ENCODE measurements at regions not wholly inside any gene's neighbourhood (a gene's known extent, or its start where the extent isn't known, plus 50 kb on each side); places are given as distances from the start of the nearest gene placed in this dataset.

DNA sequence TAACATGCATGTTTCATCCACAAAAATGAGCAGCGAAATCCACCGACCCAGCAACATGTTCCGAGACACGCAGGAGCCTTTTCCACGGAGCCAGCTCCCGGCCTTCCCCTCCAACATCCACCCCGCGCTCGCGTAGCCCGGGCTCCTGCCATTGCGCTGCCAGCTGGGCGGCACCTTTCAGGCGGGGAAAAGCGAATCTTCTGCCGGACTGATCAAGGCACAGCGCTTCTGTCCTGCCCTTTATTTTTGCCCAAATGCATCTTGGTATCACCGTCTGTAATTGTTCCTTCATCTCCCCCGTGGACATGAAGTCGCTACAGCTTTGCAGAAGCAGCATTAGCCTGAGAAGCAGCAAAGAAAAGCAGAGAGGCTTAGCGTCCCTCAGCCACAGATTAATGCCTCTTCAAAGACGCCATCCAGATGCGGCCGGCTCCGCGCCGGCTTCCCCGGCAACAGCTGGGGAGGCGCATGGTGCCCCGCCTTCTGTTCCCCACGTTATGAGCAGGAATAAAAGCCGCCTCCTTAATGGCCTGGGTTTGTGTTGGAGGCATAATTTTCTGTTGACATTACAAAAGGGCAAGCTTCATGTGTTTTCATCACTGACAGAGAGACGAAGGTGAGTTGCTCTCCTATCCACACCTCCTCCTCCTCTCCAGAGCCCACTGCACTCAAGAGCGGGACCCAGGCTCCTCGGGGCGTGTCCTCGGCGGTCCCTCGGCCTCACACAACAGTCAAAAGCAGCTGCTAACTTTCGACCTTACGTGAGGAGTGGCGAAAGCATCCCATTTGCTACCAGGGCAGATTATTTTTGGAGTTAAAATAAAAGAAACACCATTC lies 122.1 kb upstream of the SALL3 start:
- no peaks in the 10 kb centered on the region for H3K36me3 ChIP-seq (ENCODE audit: control insufficient read depth in 2 of 3, insufficient read depth in 3 of 3, low read length in 3 of 3)
- H3K27ac ChIP-seq (ENCODE audit: low read depth, low read length): no peak overlapping the region
- Mint-ChIP-seq H3K9me3 (peaks cover 1 to 14% (median 6%) of the 10 kb centered on the region in 11 donors), H3K4me3 (peak overlapping the region in 1 of 10 donors; percentile 29), H3K27me3 (peaks cover 0 to 56% (median 29%) of the 10 kb centered on the region in 5 donors), H3K27ac (no peak overlapping the region), H3K36me3 (peaks cover 0 to 4% (median 0%) of the 10 kb centered on the region in 5 donors), H3K4me1 (no peaks in the 10 kb centered on the region)
- ATAC-seq (no peak), DNase-seq (no peak)
- no peaks in the 10 kb centered on the region for H3K9me3 ChIP-seq (ENCODE audit: control insufficient read depth in 2 of 3, low read length in 3 of 3)
- H3K4me3 ChIP-seq (ENCODE audit: low read length): no peak overlapping the region
- CTCF ChIA-PET: no interaction called here
- H3K4me1 ChIP-seq (ENCODE audit: control insufficient read depth in 2 of 2, insufficient read depth in 2 of 2, low read length in 2 of 2): no peaks in the 10 kb centered on the region
- no peaks in the 10 kb centered on the region for H3K27me3 ChIP-seq (ENCODE audit: control insufficient read depth in 2 of 2, insufficient read depth in 2 of 2, low read length in 2 of 2)
- intact Hi-C loops (cut with micrococcal nuclease): no loop called here
- POLR2A ChIA-PET: no interaction called here

DNA sequence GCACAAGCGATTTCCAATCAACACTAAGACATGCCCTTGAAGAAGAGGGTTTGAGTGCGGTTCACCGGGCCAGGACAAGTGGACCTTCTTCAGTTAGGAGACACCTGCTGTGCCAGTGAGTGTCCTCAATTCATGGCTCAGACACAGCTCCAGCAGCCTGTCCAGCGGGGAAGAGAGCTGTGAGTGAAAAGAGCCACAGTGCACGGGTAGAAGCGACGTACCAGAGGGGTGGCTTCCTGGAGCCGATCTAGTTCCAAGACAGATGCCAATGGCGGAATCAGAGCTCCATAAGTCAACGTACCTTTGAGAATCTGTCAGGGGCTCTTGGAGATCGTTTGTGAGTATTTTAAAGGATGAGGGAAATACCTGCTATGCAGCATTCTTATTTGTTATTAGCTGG lies 119.9 kb upstream of the SALL3 start:
- POLR2A ChIA-PET: no interaction called here
- ATAC-seq: no peak
- CTCF ChIA-PET: no interaction called here
- Histone ChIP-seq H3K36me3 (ENCODE audit: control insufficient read depth in 2 of 3, insufficient read depth in 3 of 3, low read length in 3 of 3) (no peaks in the 10 kb centered on the region), H3K4me1 (ENCODE audit: control insufficient read depth in 2 of 2, insufficient read depth in 2 of 2, low read length in 2 of 2) (no peaks in the 10 kb centered on the region), H3K4me3 (ENCODE audit: low read length) (no peak overlapping the region), H3K9me3 (ENCODE audit: control insufficient read depth in 2 of 3, low read length in 3 of 3) (no peaks in the 10 kb centered on the region), H3K27me3 (ENCODE audit: control insufficient read depth in 2 of 2, insufficient read depth in 2 of 2, low read length in 2 of 2) (no peaks in the 10 kb centered on the region), H3K27ac (ENCODE audit: low read depth, low read length) (no peak overlapping the region)
- Mint-ChIP-seq H3K4me3 (no peak overlapping the region), H3K4me1 (no peaks in the 10 kb centered on the region), H3K27ac (no peak overlapping the region), H3K27me3 (peaks cover 0 to 60% (median 22%) of the 10 kb centered on the region in 5 donors), H3K9me3 (peaks cover 0 to 5% (median 0%) of the 10 kb centered on the region in 11 donors), H3K36me3 (no peaks in the 10 kb centered on the region)
- intact Hi-C loops (cut with micrococcal nuclease): no loop called here
- no peak for DNase-seq

DNA sequence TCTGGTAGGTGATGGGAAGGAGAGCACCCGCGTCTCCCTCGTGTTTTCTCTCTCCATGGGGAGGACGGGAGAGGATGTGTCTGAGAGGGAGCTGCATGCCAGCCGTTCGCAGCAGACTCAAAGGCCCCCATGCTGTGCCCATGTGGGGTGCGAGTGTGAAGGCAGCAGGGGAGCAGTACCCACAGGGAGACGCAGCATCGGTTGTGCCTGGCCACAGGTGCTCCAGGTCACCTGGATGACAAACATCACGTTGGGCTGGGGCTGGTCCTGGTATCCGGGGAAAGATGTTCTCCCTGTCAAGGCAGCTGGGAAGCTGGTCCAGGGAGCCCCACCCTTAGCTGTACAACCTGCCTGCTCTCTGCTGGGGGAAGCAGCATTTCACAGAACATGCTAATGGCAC lies 119.5 kb upstream of the SALL3 start:
- H3K36me3 ChIP-seq (ENCODE audit: control insufficient read depth in 2 of 3, insufficient read depth in 3 of 3, low read length in 3 of 3): no peaks in the 10 kb centered on the region
- ATAC-seq (no peak), DNase-seq (no peak)
- no peaks in the 10 kb centered on the region for H3K4me1 Mint-ChIP-seq
- no peak overlapping the region for H3K4me3 Mint-ChIP-seq
- H3K36me3 Mint-ChIP-seq: no peaks in the 10 kb centered on the region
- H3K4me1 ChIP-seq (ENCODE audit: control insufficient read depth in 2 of 2, insufficient read depth in 2 of 2, low read length in 2 of 2): no peaks in the 10 kb centered on the region
- peaks cover 0 to 4% (median 0%) of the 10 kb centered on the region in 11 donors for H3K9me3 Mint-ChIP-seq
- no peak overlapping the region for H3K27ac ChIP-seq (ENCODE audit: low read depth, low read length)
- no peak overlapping the region for H3K4me3 ChIP-seq (ENCODE audit: low read length)
- ChIA-PET CTCF (no interaction called here), POLR2A (no interaction called here)
- no peaks in the 10 kb centered on the region for H3K9me3 ChIP-seq (ENCODE audit: control insufficient read depth in 2 of 3, low read length in 3 of 3)
- H3K27me3 Mint-ChIP-seq: peaks cover 0 to 60% (median 19%) of the 10 kb centered on the region in 5 donors
- intact Hi-C loops (cut with micrococcal nuclease): no loop called here
- H3K27me3 ChIP-seq (ENCODE audit: control insufficient read depth in 2 of 2, insufficient read depth in 2 of 2, low read length in 2 of 2): no peaks in the 10 kb centered on the region
- no peak overlapping the region for H3K27ac Mint-ChIP-seq

DNA sequence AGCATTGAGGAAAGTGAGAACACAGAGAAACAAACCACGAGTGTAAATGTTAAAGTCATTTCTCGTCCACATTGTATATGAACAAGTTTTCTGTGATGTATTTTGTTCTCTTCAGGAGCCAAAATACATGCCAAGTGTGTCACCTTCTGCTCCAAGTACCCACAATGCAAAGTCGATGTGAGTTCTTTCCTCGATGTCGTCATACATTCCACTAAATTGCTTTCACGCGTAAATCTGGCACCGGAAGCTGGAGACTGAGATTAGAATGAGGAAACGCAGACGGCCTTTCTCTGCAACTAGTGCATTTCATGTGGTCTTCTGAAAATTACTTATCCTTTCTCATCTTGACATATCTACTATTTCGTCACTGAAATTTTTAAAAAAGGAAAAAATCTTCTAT lies 118.5 kb upstream of the SALL3 start:
- CTCF ChIA-PET: no interaction called here

DNA sequence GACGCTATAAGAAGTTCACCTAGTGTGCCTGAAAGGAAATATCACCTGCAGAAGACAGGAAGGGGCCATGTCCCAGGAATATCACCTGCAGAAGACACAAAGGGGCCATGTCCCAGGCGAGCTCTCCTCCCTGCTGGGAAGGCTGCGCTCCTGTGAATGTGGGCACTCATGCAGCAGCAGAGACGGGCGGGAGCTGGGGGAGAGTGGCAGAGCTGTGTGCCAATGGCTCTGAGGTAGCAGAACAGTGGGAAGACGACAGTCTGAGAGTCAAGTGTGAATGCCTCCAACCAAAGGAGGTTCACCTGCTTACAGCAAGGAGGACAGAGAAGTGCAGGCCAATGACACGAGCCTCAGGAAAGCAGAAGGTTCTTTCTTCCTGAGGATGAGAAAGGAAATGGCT lies 117.9 kb upstream of the SALL3 start:
- Mint-ChIP-seq H3K4me1 (no peaks in the 10 kb centered on the region), H3K36me3 (no peaks in the 10 kb centered on the region), H3K4me3 (no peak overlapping the region), H3K9me3 (peaks cover 0 to 4% (median 0%) of the 10 kb centered on the region in 11 donors), H3K27ac (no peak overlapping the region), H3K27me3 (peaks cover 0 to 64% (median 19%) of the 10 kb centered on the region in 5 donors)
- no peaks in the 10 kb centered on the region for H3K36me3 ChIP-seq (ENCODE audit: control insufficient read depth in 2 of 3, insufficient read depth in 3 of 3, low read length in 3 of 3)
- ChIA-PET POLR2A (no interaction called here), CTCF (no interaction called here)
- H3K4me1 ChIP-seq (ENCODE audit: control insufficient read depth in 2 of 2, insufficient read depth in 2 of 2, low read length in 2 of 2): no peaks in the 10 kb centered on the region
- intact Hi-C loops (cut with micrococcal nuclease): no loop called here
- H3K4me3 ChIP-seq (ENCODE audit: low read length): no peak overlapping the region
- no peaks in the 10 kb centered on the region for H3K9me3 ChIP-seq (ENCODE audit: control insufficient read depth in 2 of 3, low read length in 3 of 3)
- DNase-seq (no peak), ATAC-seq (no peak)
- H3K27me3 ChIP-seq (ENCODE audit: control insufficient read depth in 2 of 2, insufficient read depth in 2 of 2, low read length in 2 of 2): no peaks in the 10 kb centered on the region
- H3K27ac ChIP-seq (ENCODE audit: low read depth, low read length): no peak overlapping the region

More for the DNA sequence above, 118.5 kb upstream of the SALL3 start:
- H3K36me3 Mint-ChIP-seq: no peaks in the 10 kb centered on the region
- H3K4me3 Mint-ChIP-seq: no peak overlapping the region
- H3K4me1 Mint-ChIP-seq: no peaks in the 10 kb centered on the region
- peaks cover 0 to 64% (median 19%) of the 10 kb centered on the region in 5 donors for H3K27me3 Mint-ChIP-seq
- DNase-seq (no peak), ATAC-seq (no peak)
- no peaks in the 10 kb centered on the region for H3K4me1 ChIP-seq (ENCODE audit: control insufficient read depth in 2 of 2, insufficient read depth in 2 of 2, low read length in 2 of 2)
- no peak overlapping the region for H3K4me3 ChIP-seq (ENCODE audit: low read length)
- POLR2A ChIA-PET: no interaction called here
- H3K27me3 ChIP-seq (ENCODE audit: control insufficient read depth in 2 of 2, insufficient read depth in 2 of 2, low read length in 2 of 2): no peaks in the 10 kb centered on the region
- no peaks in the 10 kb centered on the region for H3K36me3 ChIP-seq (ENCODE audit: control insufficient read depth in 2 of 3, insufficient read depth in 3 of 3, low read length in 3 of 3)
- intact Hi-C loops (cut with micrococcal nuclease): no loop called here
- no peaks in the 10 kb centered on the region for H3K9me3 ChIP-seq (ENCODE audit: control insufficient read depth in 2 of 3, low read length in 3 of 3)
- H3K27ac Mint-ChIP-seq: no peak overlapping the region
- H3K9me3 Mint-ChIP-seq: peaks cover 0 to 4% (median 0%) of the 10 kb centered on the region in 11 donors
- H3K27ac ChIP-seq (ENCODE audit: low read depth, low read length): no peak overlapping the region

DNA sequence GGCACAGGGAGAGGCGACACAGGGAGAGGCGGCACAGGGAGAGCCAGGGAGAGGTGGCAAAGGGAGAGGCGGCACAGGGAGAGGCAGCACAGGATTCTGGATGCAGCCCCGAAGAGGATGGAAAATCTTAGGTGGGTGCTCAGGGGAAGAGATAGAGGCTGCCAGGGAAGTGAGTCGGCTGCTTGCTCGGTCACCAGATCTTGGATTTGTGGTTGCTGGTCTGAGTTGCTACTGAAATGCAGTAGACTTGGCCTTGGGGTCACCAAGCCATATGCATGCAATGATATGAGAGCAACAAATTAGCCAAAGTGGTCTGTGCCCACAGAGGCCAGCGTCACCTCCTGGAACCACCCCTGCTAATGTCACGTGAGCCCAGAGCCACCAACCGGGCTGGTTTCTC lies 117.2 kb upstream of the SALL3 start:
- ATAC-seq (no peak), DNase-seq (no peak)
- H3K36me3 Mint-ChIP-seq: no peaks in the 10 kb centered on the region

DNA sequence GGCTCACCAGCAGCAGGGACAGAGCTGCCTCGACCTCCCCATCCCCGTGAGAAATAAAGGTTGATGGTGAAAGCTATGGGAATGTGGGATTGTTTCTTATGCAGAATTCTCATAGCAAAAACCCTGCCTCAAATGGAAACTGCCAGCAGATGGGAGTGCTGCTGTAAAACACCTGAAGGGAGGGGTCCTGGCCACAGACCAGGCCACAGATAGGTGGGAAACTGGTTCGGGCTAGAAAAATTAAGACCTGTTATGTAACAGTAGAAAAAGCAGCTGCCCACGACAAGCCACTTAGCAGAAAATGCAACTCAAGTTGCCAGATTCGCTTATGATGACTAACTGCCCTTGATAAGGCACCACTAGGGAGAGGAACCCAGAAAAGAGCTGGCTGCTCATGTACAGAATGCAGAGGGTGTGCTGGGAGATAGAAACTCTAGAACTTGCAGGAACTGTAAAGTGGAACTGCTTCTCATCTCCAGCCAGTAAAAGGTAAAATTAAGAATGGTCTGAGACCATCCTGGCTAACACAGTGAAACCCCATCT lies 114.5 kb upstream of the SALL3 start:
- H3K4me3 Mint-ChIP-seq: no peak overlapping the region
- POLR2A ChIA-PET: no interaction called here
- DNase-seq (no peak), ATAC-seq (no peak)
- peaks cover 0 to 41% (median 19%) of the 10 kb centered on the region in 5 donors for H3K27me3 Mint-ChIP-seq
- CTCF ChIA-PET: no interaction called here
- Histone ChIP-seq H3K27me3 (ENCODE audit: control insufficient read depth in 2 of 2, insufficient read depth in 2 of 2, low read length in 2 of 2) (no peaks in the 10 kb centered on the region), H3K27ac (ENCODE audit: low read depth, low read length) (no peak overlapping the region), H3K4me1 (ENCODE audit: control insufficient read depth in 2 of 2, insufficient read depth in 2 of 2, low read length in 2 of 2) (no peaks in the 10 kb centered on the region), H3K4me3 (ENCODE audit: low read length) (no peak overlapping the region), H3K9me3 (ENCODE audit: control insufficient read depth in 2 of 3, low read length in 3 of 3) (no peaks in the 10 kb centered on the region), H3K36me3 (ENCODE audit: control insufficient read depth in 2 of 3, insufficient read depth in 3 of 3, low read length in 3 of 3) (no peaks in the 10 kb centered on the region)
- intact Hi-C loops (cut with micrococcal nuclease): no loop called here
- no peaks in the 10 kb centered on the region for H3K4me1 Mint-ChIP-seq
- H3K27ac Mint-ChIP-seq: no peak overlapping the region
- H3K36me3 Mint-ChIP-seq: no peaks in the 10 kb centered on the region
- no peaks in the 10 kb centered on the region for H3K9me3 Mint-ChIP-seq

More for the DNA sequence above, 117.2 kb upstream of the SALL3 start:
- Histone ChIP-seq H3K9me3 (ENCODE audit: control insufficient read depth in 2 of 3, low read length in 3 of 3) (no peaks in the 10 kb centered on the region), H3K4me3 (ENCODE audit: low read length) (no peak overlapping the region), H3K27ac (ENCODE audit: low read depth, low read length) (no peak overlapping the region), H3K27me3 (ENCODE audit: control insufficient read depth in 2 of 2, insufficient read depth in 2 of 2, low read length in 2 of 2) (no peaks in the 10 kb centered on the region), H3K36me3 (ENCODE audit: control insufficient read depth in 2 of 3, insufficient read depth in 3 of 3, low read length in 3 of 3) (no peaks in the 10 kb centered on the region), H3K4me1 (ENCODE audit: control insufficient read depth in 2 of 2, insufficient read depth in 2 of 2, low read length in 2 of 2) (no peaks in the 10 kb centered on the region)
- H3K4me3 Mint-ChIP-seq: no peak overlapping the region
- no peaks in the 10 kb centered on the region for H3K4me1 Mint-ChIP-seq
- intact Hi-C loops (cut with micrococcal nuclease): no loop called here
- CTCF ChIA-PET: no interaction called here
- POLR2A ChIA-PET: no interaction called here
- no peak overlapping the region for H3K27ac Mint-ChIP-seq
- H3K27me3 Mint-ChIP-seq: peaks cover 0 to 61% (median 19%) of the 10 kb centered on the region in 5 donors
- peaks cover 0 to 2% (median 0%) of the 10 kb centered on the region in 11 donors for H3K9me3 Mint-ChIP-seq
